OCI-LY1 (cell line): ENCODE measurements at regions not wholly inside any gene's neighbourhood (a gene's known extent, or its start where the extent isn't known, plus 50 kb on each side); places are given as distances from the start of the nearest gene placed in this dataset.

Experiments
- EZH2 ChIP-seq: fragments of 200-600 bp; sonication (generic), shearing (Covaris generic); IDR thresholded peaks from 2 replicates; pipeline ENCODE4 v1.8.0; 2017; ENCODE audit warnings: borderline replicate concordance, mixed run types, mild to moderate bottlenecking, antibody characterized with exemption, low read length, moderate library complexity, mixed read lengths
- TF ChIP-seq, protein P1 (sequence below): fragments of 200-600 bp; sonication (generic), shearing (Covaris generic); IDR thresholded peaks from 2 replicates; pipeline ENCODE4 v1.5.1; 2017; ENCODE audit warnings: mild to moderate bottlenecking, antibody characterized with exemption, low read length, moderate library complexity, mixed read lengths

DNA sequence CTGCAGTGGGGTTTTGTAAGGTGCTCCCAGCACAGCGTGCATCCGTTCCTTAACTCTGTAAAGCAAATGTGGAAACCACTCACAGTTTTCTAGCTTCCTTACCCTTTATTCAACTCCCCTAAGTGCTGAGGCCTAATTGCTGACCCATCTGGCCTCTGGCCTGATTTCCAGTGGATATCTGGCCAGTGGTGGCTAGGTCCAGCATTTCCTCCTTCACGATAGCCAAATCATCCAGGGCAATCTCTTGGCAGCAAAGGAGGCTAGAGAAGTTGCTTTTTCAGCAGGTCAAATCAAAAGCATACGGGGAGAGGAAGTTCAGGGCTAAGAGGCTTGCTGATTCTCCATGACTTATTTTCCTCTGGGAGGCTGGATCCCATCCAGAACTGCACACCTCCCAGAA, 286.3 kb upstream of the VLDLR start:
- no peak for TF ChIP-seq EZH2
- TF ChIP-seq, protein P1, sequence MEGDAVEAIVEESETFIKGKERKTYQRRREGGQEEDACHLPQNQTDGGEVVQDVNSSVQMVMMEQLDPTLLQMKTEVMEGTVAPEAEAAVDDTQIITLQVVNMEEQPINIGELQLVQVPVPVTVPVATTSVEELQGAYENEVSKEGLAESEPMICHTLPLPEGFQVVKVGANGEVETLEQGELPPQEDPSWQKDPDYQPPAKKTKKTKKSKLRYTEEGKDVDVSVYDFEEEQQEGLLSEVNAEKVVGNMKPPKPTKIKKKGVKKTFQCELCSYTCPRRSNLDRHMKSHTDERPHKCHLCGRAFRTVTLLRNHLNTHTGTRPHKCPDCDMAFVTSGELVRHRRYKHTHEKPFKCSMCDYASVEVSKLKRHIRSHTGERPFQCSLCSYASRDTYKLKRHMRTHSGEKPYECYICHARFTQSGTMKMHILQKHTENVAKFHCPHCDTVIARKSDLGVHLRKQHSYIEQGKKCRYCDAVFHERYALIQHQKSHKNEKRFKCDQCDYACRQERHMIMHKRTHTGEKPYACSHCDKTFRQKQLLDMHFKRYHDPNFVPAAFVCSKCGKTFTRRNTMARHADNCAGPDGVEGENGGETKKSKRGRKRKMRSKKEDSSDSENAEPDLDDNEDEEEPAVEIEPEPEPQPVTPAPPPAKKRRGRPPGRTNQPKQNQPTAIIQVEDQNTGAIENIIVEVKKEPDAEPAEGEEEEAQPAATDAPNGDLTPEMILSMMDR: no peak
